HK-2 (cell line): ENCODE measurements at regions not wholly inside any gene's neighbourhood (a gene's known extent, or its start where the extent isn't known, plus 50 kb on each side); places are given as distances from the start of the nearest gene placed in this dataset.
"Not testable (repeated sequence)": the region's sequence is repeated elsewhere in the genome, so short reads cannot be mapped to it uniquely, and the experiment has no call there.

Source experiments
- DNase-seq: peaks from one replicate; pipeline ENCODE4 v3.0.0-alpha.2; 2018; ENCODE audit not compliant: unreplicated experiment

GRCh38 chr11:11717064-11717725, 95.4 kb upstream of the GALNT18 start:
- DNase-seq = no peak

- not testable (repeated sequence) for DNase-seq
These were observed 93.3 kb upstream of the GALNT18 start for GRCh38 chr11:11715075-11715474.

GRCh38 chr11:11710556-11710955, 88.8 kb upstream of the GALNT18 start:
- no peak for DNase-seq

DNA sequence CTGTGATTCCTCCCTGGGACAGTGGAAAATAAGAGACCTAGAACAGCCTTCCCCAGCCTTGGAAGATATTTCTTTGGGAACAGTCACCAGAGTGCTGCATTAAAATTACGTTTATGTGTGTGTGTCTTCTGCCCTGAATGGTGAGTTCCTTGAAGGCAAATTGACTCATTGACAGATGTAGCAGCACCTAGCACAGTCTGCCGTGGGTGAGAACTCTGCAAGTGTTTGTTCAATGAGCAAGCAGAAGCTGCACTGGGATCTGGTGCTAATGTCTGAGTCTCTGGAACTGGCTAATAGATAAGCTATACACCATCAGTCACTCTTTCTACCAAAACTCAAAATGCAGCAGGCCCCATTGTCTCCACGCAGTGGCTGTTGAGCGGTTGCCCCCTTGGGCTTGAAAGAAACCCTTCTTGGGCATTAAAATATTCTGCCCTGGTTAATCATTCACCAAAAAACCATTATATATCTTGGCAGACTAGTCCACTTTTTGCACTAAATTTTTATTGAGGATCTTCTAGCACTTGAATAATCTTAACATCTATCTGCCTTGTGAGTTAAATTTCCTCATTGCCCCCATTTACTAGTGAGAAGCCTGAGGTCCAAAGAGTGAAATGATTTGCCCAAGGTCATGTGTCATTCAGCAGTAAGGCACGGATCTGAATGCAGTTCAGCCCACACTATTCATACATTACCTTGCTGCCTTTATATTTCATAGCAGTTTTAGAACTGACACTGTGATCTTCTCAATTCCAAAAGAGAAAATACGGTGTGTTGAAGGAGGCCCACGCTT, 87.8 kb upstream of the GALNT18 start:
- no peak for DNase-seq

DNA sequence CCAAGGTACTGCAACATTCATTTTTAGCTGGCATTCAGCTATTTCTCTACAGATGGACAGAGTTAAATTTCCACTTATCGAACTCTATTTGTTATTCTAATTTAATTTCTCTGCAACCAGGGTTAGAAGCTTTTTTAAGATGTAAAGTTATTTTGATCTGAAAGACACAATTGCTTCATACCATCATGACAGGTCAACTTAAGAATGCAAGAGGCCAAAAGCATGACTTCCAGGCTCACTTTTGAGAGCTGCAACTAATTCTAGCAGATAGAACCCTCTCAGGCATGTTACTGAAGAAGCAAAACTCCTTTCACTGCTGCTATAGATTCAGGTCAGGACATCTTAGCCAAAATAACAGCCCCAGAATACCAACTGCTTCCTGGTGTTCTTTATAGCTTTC, 86.5 kb upstream of the GALNT18 start:
- DNase-seq = no peak

DNA sequence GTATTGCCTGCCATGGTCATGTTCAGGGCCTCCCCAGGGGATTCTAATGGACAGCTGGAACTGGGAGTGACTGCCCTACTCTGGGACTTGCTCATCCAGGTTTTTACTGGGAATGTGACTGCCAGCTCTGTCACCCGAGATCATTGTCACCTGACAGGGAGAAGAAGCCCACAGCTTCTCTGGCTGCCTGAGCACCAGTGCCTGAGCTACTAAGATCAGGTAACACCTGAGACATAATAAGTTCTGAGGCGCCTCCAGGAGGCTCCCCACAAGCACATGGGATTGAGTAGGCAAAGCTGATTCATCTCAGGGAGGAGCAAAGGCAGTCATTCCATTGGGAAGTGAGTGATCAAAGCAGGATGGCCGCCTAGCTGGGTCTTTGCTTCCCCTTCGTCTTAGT, 84.2 kb upstream of the GALNT18 start:
- peak; percentile 28 for DNase-seq

- no peak for DNase-seq
These were observed 82.1 kb upstream of the GALNT18 start for GRCh38 chr11:11703885-11704284.

- DNase-seq = no peak
These were observed 79.3 kb upstream of the GALNT18 start for GRCh38 chr11:11701070-11701469.

DNA sequence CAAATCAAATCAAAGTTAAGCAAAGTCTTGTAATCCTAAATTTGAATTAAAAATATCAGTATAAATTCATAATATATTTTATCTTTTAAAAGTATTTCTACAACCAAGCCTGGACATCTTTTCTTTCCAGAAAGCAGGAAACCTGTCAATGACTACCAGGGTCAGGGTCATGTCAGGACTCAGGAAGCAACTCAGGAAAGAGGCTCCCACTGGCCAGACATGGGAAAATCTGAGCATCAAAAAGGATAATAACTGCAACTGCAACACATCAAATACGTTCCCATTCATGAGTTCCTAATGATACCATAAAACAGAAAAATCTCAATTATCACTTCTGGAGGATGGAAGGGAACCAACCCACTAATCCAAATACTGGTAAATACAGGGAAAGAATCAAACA, 76.0 kb upstream of the GALNT18 start:
- no peak for DNase-seq

GRCh38 chr11:11691296-11692151, 69.7 kb upstream of the GALNT18 start:
- no peak for DNase-seq

GRCh38 chr11:11681536-11681935, 59.7 kb upstream of the GALNT18 start:
- DNase-seq = no peak

GRCh38 chr11:11677672-11678356, 56.0 kb upstream of the GALNT18 start:
- no peak for DNase-seq

GRCh38 chr11:11675671-11676181, 53.9 kb upstream of the GALNT18 start:
- no peak for DNase-seq

DNA sequence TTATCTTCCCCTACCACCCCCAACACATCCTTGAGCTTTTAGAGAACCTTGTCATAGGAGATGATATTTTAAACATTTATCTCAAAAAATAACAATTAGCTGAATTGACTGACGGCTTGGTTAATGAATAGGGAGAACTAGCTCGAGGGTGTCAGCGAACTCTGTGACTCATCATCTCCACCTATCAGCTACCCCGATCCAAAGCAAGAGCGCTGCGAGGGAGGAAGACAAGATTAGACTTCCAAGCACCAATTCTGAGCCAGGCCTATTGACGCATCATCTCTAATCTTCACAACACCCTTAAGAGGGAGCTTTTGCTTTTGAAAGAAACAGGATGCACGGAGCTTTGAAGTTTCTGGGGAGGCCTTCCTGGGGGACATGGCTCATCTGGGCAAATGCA, 51.0 kb upstream of the GALNT18 start:
- no peak for DNase-seq

DNA sequence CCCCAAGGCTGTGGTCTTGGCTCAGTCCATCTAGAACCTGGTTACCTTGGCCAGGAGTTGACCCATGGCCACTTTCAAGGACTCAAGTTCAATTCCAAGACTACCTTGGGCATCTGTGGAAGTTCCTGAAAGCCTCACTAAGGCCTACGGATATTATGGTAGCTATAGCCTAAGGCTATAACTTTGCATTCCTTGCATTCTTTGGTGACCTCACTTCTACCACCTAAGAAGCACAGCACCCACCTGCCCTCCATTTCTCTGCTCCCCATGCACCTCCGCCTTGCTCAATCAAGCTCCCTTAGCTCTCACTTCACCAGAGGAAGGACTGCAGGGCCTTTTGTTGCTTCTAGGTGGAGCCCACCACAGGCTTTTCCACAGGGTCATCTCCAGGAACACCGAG, 50.3 kb upstream of the GALNT18 start:
- DNase-seq = no peak
